H1 (cell line): ENCODE measurements at regions not wholly inside any gene's neighbourhood (a gene's known extent, or its start where the extent isn't known, plus 50 kb on each side); places are given as distances from the start of the nearest gene placed in this dataset.

Experiments
- ASH2L ChIP-seq: fragments of 200-600, 300-600 bp; sonication (generic); IDR thresholded peaks from one replicate; pipeline ENCODE4 v1.7.1; 2017; ENCODE audit warnings: low read length
- CHD1 ChIP-seq: IDR thresholded peaks from 2 replicates; pipeline ENCODE4 v1.6.1; 2012; ENCODE audit warnings: low read depth, low read length, improper control_type of control experiment
- JUN ChIP-seq: IDR thresholded peaks from 2 replicates; pipeline ENCODE4 v1.6.1; 2011; ENCODE audit warnings: low read depth, mild to moderate bottlenecking, improper control_type of control experiment, low read length
- MAFK ChIP-seq: IDR thresholded peaks from 2 replicates; pipeline ENCODE4 v1.6.1; 2012; ENCODE audit warnings: low read depth, mild to moderate bottlenecking, improper control_type of control experiment, low read length
- RXRA ChIP-seq: IDR thresholded peaks from 2 replicates; pipeline ENCODE4 v1.6.1; 2011; ENCODE audit warnings: low read depth, mild to moderate bottlenecking, low read length, moderate library complexity; ENCODE audit not compliant: insufficient read depth
- TBP ChIP-seq: IDR thresholded peaks from 2 replicates; pipeline ENCODE4 v1.6.1; 2011; ENCODE audit warnings: low read depth, low read length, improper control_type of control experiment
- TF ChIP-seq, protein P1 (sequence below): IDR thresholded peaks from 2 replicates; pipeline ENCODE4 v1.6.1; 2011; ENCODE audit warnings: low read length, improper control_type of control experiment

GRCh38 chr2:121036226-121036692 lies 248.7 kb downstream of the TFCP2L1 start (continued):
- TF ChIP-seq, protein P1, sequence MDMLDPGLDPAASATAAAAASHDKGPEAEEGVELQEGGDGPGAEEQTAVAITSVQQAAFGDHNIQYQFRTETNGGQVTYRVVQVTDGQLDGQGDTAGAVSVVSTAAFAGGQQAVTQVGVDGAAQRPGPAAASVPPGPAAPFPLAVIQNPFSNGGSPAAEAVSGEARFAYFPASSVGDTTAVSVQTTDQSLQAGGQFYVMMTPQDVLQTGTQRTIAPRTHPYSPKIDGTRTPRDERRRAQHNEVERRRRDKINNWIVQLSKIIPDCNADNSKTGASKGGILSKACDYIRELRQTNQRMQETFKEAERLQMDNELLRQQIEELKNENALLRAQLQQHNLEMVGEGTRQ, result no peak
- TF ChIP-seq TBP (no peak), ASH2L (no peak), CHD1 (no peak), RXRA (no peak), MAFK (no peak), JUN (no peak)
- TF ChIP-seq, all 59 proteins: peak for 0
